Esophagus squamous epithelium (tissue), 5 donors: ENCODE measurements at regions not wholly inside any gene's neighbourhood (a gene's known extent, or its start where the extent isn't known, plus 50 kb on each side); places are given as distances from the start of the nearest gene placed in this dataset.
A peak's percentile ranks its signal among the peaks of the same experiment; 100 is the strongest.

ENCODE experiments used
- DNase-seq: peaks from one replicate; lab custom pipeline; 2025; lab: John Stamatoyannopoulos, UW
- H3K27ac ChIP-seq, 4 donors: fragments of 200-600 bp; sonication (generic); one replicate each; pipeline ENCODE4 v1.5.1; 2016 to 2019; ENCODE audit warnings: mild to moderate bottlenecking in 1 of 4
- H3K27me3 ChIP-seq, 4 donors: fragments of 200-600 bp; sonication (generic); 1 replicate in 3 of 4; 2 replicates in 1 of 4; pipeline versions ENCODE4 v1.5.1 to v1.6.0; 2017 to 2021; ENCODE audit warnings: antibody characterized with exemption in 1 of 4
- H3K36me3 ChIP-seq, 3 donors: fragments of 200-600 bp; sonication (generic); one replicate each; pipeline ENCODE4 v1.5.1; 2016 to 2019
- H3K4me1 ChIP-seq, 3 donors: fragments of 200-600 bp; sonication (generic); one replicate each; pipeline ENCODE4 v1.5.1; 2017 to 2019
- H3K4me3 ChIP-seq, 4 donors: fragments of 200-600 bp; sonication (generic); 1 replicate in 3 of 4; 2 replicates in 1 of 4; pipeline ENCODE4 v1.5.1; 2016 to 2019; ENCODE audit warnings: mild to moderate bottlenecking in 2 of 4, moderate library complexity in 1 of 4
- H3K9me3 ChIP-seq, 3 donors: fragments of 200-600 bp; sonication (generic); one replicate each; pipeline ENCODE4 v1.5.1; 2016 to 2019
- CTCF ChIP-seq, 6 experiments: fragments of 450-650 bp in 4 of 6; fragments of 200-600 bp in 2 of 6; sonication (generic) in 2 of 6; IDR thresholded peaks; one replicate each; pipeline ENCODE4 v1.5.1; 2016 to 2019; ENCODE audit warnings: antibody characterized with exemption in 6 of 6, mild to moderate bottlenecking in 4 of 6, moderate library complexity in 4 of 6
- POLR2A ChIP-seq, 4 donors: fragments of 450-650 bp; IDR thresholded peaks; one replicate each; pipeline ENCODE4 v1.6.1; 2017; ENCODE audit warnings: antibody characterized with exemption in 4 of 4, mild to moderate bottlenecking in 4 of 4, moderate library complexity in 3 of 4
- WGBS, 2 donors: methylation state at CpG; one replicate each; pipeline ENCODE4 v1.1.5; 2018; 5-methylcytosine and 5-hydroxymethylcytosine counted together
- intact Hi-C: fragments of 100-400 bp; cut with DNase I; formaldehyde crosslinking; loops from one replicate; pipeline ENCODE4 v1.15.0; 2022
- donor health status: DM: yes; HTN: yes; CAD: no.

- TF ChIP-seq CTCF (IDR thresholded peaks at IDR 0.05) (no peak), POLR2A (IDR thresholded peaks at IDR 0.05) (no peak)
- no peak overlapping the region for H3K4me3 ChIP-seq
- intact Hi-C loops: no loop called here
- no peaks in the 10 kb centered on the region for H3K36me3 ChIP-seq
- H3K27ac ChIP-seq: no peak overlapping the region
- no peaks in the 10 kb centered on the region for H3K4me1 ChIP-seq
- WGBS, 2 donors: 93 to 95% methylated on average over 1 of the region's 1 CpG
- no peaks in the 10 kb centered on the region for H3K9me3 ChIP-seq
- no peaks in the 10 kb centered on the region for H3K27me3 ChIP-seq
- DNase-seq: no peak
Observed at GRCh38 chr12:89289720-89290119, 62.6 kb downstream of the DUSP6 start.

DNA sequence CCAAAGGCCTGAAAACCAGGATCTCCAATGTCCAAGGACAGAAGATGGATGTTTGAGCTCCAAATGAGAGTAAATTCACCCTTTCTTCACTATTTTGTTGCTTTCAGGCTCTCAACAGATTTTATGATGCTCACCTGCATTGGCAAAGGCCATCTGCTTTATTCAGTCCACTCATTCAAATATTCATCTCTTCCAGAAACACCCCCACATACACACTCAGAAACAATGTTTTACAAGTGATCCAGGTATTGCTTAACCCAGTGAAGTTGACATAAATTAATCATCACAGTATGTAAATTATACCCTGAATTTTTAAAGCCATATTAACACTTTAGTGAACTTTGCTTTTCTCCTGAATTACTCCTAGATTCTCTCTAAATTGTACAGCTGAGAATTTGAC, 63.3 kb downstream of the DUSP6 start:
- no peaks in the 10 kb centered on the region for H3K27me3 ChIP-seq
- no peaks in the 10 kb centered on the region for H3K4me1 ChIP-seq
- no peak overlapping the region for H3K4me3 ChIP-seq
- no peak for TF ChIP-seq POLR2A (IDR thresholded peaks at IDR 0.05)
- no peak for TF ChIP-seq CTCF (IDR thresholded peaks at IDR 0.05)
- H3K27ac ChIP-seq: no peak overlapping the region
- intact Hi-C loops: no loop called here
- no peaks in the 10 kb centered on the region for H3K36me3 ChIP-seq
- no peaks in the 10 kb centered on the region for H3K9me3 ChIP-seq
- DNase-seq: no peak

DNA sequence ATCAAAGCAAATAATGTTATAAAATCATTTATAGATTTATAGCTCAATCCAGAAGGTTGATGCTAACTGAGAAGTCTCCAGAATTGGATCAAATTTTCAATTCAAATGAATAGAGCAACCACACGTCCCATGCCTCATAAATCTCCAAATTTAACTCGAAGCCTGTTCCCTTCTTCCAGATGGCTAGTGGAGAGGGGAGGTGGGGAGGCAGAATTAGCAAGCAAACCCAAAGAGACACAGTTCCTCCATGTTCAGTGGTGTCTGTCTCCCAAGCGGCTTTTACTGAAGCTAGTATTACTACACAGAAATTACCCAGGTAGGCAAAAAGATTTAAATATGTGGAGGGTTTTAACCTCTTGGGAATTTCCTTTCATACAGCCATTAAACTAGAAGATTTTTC, 65.8 kb downstream of the DUSP6 start:
- Histone ChIP-seq H3K4me3 (no peak overlapping the region), H3K27me3 (no peaks in the 10 kb centered on the region), H3K27ac (no peak overlapping the region), H3K9me3 (no peaks in the 10 kb centered on the region), H3K4me1 (peaks cover 0 to 4% (median 0%) of the 10 kb centered on the region in 3 donors), H3K36me3 (no peaks in the 10 kb centered on the region)
- no peak for DNase-seq
- TF ChIP-seq POLR2A (IDR thresholded peaks at IDR 0.05) (no peak), CTCF (IDR thresholded peaks at IDR 0.05) (no peak)
- WGBS, 2 donors: 74 to 96% methylated on average over 3 of the region's 3 CpGs
- intact Hi-C loops: no loop called here

GRCh38 chr12:89281539-89281867, 70.8 kb downstream of the DUSP6 start:
- 83 to 91% methylated on average over 4 of the region's 4 CpGs for WGBS, 2 donors
- Histone ChIP-seq H3K4me3 (no peak overlapping the region), H3K27me3 (no peaks in the 10 kb centered on the region), H3K27ac (peak overlapping the region in 2 of 4 donors; percentile 47 to 60), H3K4me1 (peaks cover 0 to 14% (median 4%) of the 10 kb centered on the region in 3 donors), H3K36me3 (no peaks in the 10 kb centered on the region), H3K9me3 (no peaks in the 10 kb centered on the region)
- DNase-seq: no peak
- intact Hi-C loops: no loop called here
- no peak for TF ChIP-seq CTCF (IDR thresholded peaks at IDR 0.05)
- TF ChIP-seq POLR2A (IDR thresholded peaks at IDR 0.05): no peak

- TF ChIP-seq CTCF (IDR thresholded peaks at IDR 0.05): no peak
- TF ChIP-seq POLR2A (IDR thresholded peaks at IDR 0.05): no peak
- Histone ChIP-seq H3K4me3 (no peak overlapping the region), H3K27ac (peak overlapping the region in 2 of 4 donors; percentile 47 to 60), H3K27me3 (no peaks in the 10 kb centered on the region), H3K36me3 (no peaks in the 10 kb centered on the region), H3K4me1 (peaks cover 0 to 14% (median 4%) of the 10 kb centered on the region in 3 donors), H3K9me3 (no peaks in the 10 kb centered on the region)
- intact Hi-C loops: no loop called here
- WGBS, 2 donors: 41 to 48% methylated on average over 5 of the region's 5 CpGs
- no peak for DNase-seq
Observed at GRCh38 chr12:89280833-89281538, 71.3 kb downstream of the DUSP6 start.
